ENCODE measurements at regions not wholly inside any gene's neighbourhood (a gene's known extent, or its start where the extent isn't known, plus 50 kb on each side); places are given as distances from the start of the nearest gene placed in this dataset.
A peak's percentile ranks its signal among the peaks of the same experiment; 100 is the strongest.

DNA sequence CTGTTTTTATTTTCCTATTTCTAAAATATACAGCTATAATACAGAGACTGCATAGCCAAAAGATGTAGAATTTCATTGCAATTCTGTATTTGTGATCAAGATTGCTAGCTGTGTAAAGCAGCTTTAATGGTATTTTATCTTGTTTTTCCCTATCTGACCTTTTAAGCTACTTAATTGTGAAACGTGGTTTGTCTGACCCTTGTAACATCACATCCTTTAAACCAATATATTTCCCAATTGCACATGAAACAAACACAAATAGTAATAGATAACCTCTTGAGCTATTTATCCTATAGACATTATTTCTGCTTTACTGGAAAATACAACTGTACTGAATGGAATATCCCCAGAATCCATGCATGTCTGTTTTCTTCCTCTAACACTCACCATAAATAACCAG, 112.2 kb upstream of the PLPPR4 start:
- no peak for DNase-seq (ENCODE audit: low read depth in 4 of 4, low spot score in 3 of 4)

DNA sequence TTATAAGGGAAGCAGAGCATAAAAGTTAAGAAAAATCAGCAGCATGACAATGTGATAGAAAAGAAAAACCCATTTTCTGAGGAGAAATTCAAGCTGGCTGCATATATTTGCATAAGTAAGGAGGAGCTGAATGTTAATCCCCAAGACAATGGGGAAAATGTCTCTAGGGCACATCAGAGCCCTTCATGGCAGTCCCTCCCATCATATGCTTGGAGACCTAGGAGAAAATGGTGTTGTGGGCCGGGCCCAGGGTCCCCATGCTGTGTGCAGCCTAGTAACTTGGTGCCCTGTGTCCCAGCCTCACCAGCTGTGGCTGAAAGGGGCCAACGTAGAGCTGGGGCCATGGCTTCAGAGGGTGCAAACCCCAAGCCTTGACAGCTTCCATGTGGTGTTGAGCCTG, 100.6 kb upstream of the PLPPR4 start:
- no peak for DNase-seq (ENCODE audit: low read depth in 4 of 4, low spot score in 3 of 4)

DNA sequence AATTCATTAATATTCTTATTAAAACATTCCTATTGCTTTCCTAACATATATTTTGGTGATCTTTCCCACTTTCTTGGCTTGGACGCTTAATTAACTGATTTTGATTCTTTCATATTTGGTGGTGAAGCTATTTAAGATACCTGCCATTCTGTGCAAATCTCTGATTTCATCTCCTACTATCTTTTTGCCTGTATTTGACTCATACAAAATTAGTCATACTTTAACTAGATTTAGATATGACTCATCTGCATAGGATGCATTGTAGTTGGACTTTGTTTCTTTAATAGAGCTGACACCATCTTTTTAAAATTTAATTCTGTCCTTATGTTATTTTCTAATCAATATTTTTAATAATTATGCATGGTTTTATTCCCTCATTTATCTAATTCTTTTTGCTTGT, 93.8 kb upstream of the PLPPR4 start:
- no peak for DNase-seq (ENCODE audit: low read depth in 4 of 4, low spot score in 3 of 4)

DNA sequence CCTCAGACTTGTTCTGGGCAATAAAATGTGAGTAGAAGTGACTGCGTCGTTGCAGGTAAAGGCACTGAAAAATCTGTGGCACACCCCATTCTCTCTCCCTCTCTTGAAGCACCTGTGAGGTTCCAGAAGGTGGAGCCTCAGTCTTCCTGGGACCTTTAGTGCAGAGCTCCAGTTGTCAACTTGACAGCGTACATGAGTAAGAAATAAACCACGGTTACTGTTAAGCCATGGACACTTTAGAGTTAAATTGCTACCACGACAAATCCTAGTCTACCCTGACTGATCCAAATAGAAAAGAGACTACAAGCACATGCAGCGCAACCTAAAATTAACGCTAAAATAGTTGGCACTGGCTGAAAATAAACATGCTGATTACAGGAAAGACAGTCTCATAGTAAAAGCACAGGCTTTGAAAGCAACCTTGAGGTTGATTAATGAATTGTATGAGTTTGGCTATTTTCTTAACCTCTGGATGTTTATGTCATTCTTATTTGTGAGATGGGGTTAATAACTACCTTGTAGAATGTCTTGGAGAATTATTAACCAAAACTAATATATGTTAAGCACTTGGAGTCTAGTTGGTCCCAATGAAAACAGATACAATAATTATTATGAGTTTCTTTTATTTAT, 93.0 kb upstream of the PLPPR4 start:
- DNase-seq (ENCODE audit: low read depth in 4 of 4, low spot score in 3 of 4) = peak in 1 of 4 donors; percentile 3

DNA sequence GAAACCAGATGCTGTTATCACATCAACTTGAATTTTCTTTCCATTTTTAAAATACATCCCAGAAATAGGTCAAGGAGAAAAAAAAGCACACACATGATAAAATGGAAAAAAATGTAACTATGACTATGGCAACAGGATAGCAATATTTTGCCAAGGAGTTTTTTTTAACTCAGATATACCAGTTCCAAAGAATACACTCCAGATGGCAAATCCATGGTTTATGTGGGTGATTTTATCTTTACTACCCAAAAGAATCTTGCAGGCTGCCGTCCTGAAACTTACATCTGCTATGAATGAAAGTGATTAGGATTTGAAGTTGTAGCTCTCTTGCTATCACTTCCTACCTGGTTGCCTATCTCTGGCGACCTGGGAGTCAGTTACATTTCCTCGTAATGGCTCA, 91.0 kb upstream of the PLPPR4 start:
- no peak for DNase-seq (ENCODE audit: low read depth in 4 of 4, low spot score in 3 of 4)

DNA sequence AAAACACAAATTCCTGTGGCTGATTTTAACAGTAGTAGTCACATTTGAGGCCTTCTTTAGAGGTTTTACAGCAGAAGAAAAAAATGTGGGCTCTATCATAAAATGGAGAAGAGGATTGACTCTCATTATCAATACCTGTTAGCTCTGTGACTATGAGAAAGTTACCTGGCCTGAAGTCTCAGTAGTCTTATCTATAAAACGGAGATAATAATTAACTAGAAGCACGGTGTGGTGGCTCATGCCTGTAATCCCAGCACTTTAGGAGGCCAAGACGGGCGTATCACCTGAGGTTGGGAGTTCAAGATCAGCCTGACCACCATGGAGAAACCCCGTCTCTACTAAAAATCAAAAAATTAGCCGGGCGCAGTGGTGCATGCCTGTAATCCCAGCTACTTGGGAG, 90.4 kb upstream of the PLPPR4 start:
- DNase-seq (ENCODE audit: low read depth in 4 of 4, low spot score in 3 of 4) = no peak

DNA sequence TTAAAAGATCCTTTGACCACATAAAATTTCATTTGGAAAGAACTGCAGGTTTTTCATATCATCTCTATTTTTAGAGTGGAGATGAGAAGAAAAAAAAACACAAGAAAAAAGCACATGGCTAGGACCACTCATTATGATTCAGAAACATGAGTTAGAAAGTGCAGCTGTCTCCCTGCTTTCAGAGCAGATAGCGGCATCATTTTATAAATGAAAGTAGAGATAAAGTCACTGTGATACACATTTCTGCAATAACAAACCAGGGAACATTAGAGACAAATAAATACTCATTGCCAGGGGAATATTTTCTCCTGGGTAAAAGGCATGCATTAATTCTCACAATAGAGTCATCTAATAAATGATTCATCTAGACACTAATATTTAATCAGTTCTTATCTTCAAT, 87.5 kb upstream of the PLPPR4 start:
- DNase-seq (ENCODE audit: low read depth in 4 of 4, low spot score in 3 of 4) = no peak

DNA sequence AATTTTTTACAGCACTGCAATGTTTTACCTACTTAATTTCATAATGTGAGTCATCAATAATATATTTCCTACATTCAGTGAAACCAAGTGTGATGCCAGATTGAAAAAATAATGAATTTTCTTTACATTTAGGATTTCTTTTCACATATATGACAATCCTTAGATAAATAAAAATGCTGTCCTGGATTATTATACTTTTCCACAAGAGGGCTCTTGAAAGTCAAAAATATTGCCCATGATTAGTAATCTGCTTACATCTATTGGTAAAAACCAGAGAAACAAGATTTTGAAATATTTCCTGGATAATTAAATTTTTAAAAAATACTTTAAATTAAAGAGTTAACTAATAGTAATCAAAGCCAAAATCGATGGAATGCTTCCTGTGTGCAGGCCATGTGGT, 86.8 kb upstream of the PLPPR4 start:
- DNase-seq (ENCODE audit: low read depth in 4 of 4, low spot score in 3 of 4) = no peak

DNA sequence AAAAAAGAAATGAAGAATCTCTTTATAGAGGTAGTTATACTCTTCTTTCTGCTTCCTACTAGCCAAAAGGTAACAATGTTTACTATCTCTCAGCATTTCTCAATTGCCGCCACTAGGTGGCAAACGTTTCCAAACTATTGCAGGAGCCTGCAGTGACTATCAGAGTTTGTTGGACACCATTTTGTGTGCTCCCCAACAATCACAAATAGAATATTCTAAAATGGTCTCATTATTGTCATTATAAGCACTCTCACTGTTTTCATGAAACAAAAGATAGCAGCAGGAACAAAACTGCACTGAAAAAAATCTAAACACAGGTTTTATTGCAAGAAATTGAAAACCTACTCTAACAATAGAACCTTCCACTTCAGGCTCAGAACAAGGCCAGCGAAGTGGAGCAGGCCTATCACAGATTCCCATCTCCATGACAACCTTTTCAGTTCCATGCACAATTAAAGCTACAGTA, 83.9 kb upstream of the PLPPR4 start:
- peak; percentile 61 to 76 (median 72) for DNase-seq (ENCODE audit: low read depth in 4 of 4, low spot score in 3 of 4)

DNA sequence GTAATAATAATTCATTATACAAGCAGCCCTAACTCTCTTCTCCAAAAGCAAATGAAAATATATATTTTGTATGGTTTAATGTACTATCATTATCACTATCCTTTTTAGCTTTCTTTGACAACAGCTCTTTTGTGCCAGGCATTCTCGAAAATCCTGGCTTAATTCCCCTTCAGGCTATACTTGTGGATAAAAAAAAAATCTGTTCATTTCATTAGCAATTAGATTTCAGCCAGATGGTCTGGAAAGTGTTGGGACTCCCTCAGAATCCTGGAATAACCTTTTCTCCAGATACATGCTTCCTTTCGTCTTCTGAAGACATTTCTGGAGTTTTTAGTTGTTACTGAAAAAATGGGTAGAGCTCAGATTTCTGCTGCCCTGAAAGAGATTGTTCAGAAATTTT, 83.4 kb upstream of the PLPPR4 start:
- no peak for DNase-seq (ENCODE audit: low read depth in 4 of 4, low spot score in 3 of 4)

DNA sequence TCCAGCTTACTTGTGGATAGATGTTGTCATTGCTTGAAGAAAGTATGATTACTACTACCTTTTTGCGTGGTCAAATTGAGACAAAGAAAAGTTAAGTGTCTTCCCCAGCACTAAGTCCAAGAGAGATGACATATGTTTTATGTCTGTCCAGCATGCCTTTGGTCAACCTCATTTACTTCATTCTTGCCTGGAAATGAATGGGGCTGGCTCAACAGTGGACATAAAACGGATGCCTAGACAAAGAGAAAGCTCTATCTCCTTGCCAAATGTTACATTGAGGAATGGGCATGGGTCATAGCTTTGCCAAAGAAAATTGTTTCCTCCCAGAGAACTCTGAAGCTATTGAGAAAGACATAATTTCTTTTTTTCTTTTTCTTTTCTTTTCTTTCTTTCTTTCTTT, 82.4 kb upstream of the PLPPR4 start:
- no peak for DNase-seq (ENCODE audit: low read depth in 4 of 4, low spot score in 3 of 4)

DNA sequence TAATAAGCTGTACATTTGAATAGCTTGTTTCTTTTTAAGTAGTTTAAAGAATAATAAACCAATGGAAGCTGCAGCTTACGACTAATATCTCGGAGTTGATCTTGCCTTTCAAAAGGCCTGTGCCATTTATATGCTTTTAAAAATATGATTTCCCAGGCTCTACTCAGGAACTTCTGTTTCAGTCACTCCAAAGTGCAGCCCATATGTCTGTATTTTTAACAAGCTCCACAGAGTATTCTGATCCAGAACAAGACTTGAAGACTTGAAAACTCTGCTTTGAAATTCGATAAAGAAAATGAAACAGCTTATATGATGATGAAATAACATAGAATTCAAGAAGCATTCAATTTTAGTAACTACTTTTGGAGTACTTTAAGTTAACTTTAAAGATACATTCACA, 79.1 kb upstream of the PLPPR4 start:
- DNase-seq (ENCODE audit: low read depth in 4 of 4, low spot score in 3 of 4) = no peak

DNA sequence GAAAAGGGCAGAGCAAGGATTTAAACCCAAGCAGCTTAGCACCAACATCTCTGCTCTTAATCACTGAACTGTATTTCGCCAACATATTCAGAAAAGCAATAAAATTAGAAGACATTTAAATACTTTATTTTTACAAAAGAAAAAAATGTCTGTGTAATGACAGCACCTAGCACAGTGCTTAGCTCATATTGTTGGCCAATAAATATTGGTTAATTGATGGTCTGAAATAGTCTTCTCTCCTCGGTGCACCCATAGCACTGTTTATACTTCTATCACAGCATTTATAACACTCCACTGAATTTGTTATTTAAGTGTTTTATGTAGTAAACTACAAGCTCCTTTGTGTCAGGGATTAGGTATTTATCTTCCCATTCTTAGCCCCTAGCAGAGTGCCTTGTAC, 70.9 kb upstream of the PLPPR4 start:
- no peak for DNase-seq (ENCODE audit: low read depth in 4 of 4, low spot score in 3 of 4)

DNA sequence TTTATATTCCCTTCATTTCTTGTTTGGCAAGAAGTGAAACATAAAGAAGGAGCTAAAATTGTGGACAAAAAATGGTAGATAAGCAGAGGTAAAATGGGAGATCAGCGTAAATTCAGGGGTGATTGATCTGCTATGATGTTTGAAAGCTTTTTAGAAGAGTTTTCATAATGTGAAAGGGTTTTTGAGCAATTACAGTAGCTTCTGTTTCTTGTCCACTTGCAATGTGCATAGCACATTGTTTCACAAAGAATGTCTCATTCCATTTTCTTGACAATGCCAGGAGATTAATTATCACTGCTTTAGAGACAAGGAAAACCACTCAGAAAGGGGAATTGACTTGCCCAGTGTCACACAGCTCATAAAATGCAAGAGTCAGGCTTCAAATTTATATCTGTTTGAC, 65.9 kb upstream of the PLPPR4 start:
- no peak for DNase-seq (ENCODE audit: low read depth in 4 of 4, low spot score in 3 of 4)

DNA sequence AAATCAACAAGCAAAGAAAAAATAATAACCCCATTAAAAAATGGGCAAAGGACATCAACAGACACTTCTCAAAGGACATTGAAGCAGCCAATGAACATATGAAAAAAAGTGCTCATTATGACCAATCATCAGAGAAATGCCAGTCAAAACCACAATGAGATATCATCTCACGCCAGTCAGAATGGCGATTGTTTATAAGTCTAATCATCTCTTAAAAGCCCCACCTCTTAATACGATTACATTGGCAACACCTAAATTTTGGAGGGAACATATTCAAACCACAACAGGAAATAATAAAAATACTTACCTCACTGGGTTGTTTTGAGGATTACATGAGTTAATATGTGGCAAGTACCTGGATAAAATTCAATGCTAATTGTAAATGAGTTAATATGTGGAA, 57.1 kb upstream of the PLPPR4 start:
- DNase-seq (ENCODE audit: low read depth in 4 of 4, low spot score in 3 of 4) = no peak

Data from right renal pelvis (tissue), 4 donors.